ENCODE measurements at regions not wholly inside any gene's neighbourhood (a gene's known extent, or its start where the extent isn't known, plus 50 kb on each side); places are given as distances from the start of the nearest gene placed in this dataset.

DNA sequence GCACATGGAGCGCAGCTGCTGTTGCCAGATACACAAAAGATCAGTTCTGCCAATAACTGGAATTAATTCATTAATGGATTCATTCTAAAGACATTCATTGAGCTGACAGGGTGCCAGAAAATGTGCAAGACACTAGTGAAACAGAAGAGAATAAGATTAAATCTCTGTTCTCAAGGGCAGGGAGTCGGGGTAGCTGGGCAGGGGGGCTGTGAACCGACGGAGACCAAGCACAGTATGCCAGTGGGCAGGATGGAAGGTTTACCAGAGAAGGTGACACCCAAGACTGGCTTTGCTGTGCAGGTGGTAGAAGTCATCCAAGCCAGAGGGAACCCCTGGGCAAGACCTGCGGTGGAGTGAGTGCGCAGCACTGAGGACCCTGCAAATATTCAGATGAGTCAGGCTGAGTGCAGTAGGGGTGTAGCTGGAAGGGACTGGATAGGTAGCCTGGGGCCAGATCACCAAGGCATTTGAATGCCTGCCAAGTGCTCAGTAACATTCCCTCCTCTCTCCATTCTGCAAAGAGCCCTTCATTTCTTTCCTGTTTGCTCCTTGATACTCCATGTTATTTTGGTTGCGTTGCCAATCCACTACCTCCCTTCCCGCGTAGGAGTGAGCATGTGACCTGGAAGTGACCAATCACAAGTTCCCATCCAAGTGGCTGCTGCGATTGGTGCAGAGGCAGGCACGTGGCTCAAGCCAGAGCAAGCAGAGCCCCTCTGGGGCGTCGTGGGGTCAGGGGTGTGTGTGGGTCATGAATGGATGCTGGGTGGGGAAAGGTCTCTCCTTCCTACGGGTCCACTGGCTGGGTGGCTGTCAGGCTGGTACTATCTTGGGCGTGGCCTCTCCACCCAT, 413.1 kb downstream of the PTPRU start:
- DNase-seq (ENCODE audit: low read depth in 2 of 2) = no peak

DNA sequence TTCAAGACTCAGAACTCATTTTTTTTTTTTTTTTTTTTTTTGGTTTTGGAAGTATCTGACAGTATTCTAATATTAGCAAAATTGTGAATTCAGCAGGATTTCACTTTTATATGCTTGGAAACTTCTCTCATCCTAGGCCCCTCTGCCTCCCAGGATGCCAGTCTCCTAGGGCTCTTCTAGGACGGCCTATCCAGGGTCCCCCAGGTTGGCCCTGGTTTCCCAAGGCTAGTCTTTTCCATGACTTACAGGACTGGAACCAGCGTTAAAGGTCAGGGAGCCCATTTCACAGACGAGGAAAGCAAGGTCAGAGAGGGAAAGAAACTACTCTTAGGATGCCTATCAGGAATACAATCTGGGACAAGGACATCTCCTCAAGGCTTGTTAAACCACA, 412.5 kb downstream of the PTPRU start:
- no peak for DNase-seq (ENCODE audit: low read depth in 2 of 2)

DNA sequence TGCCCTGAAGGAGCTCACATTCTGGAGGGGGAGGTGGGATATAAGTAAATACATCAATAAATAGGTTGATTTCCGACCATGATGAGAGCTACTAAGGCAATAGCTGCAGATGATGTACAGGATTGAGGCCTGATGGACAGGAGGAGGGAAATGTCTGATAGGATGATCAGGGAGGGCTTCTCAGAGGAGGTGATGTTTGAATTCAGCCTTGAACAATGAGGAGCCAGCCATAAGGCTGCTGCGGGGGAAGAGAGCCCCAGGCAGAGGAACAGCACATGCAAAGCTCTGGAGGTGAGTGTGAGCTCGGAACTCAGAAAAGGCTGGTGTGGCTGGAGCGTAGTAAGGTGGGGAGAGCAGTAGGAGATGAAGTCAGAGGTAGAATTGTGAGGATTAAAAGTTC, 411.7 kb downstream of the PTPRU start:
- DNase-seq (ENCODE audit: low read depth in 2 of 2) = no peak

DNA sequence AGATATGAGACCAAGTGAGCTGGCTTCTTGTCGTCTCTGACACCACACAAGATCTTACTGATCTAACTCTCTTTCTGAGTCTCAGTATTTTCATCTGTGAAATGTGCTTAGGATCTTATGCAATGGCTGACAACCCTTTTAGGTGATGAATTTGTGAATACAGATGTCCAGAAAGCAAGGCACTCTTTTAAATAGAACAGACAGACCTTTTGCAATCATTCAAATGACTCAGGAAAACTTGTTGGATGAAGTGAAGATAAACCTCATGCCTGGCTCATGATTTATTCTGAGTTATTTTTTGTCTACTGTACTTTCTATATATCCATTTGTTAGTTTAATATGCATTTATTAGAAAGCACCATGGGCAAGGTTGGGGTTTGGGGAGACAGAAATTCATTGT, 411.3 kb downstream of the PTPRU start:
- no peak for DNase-seq (ENCODE audit: low read depth in 2 of 2)

DNA sequence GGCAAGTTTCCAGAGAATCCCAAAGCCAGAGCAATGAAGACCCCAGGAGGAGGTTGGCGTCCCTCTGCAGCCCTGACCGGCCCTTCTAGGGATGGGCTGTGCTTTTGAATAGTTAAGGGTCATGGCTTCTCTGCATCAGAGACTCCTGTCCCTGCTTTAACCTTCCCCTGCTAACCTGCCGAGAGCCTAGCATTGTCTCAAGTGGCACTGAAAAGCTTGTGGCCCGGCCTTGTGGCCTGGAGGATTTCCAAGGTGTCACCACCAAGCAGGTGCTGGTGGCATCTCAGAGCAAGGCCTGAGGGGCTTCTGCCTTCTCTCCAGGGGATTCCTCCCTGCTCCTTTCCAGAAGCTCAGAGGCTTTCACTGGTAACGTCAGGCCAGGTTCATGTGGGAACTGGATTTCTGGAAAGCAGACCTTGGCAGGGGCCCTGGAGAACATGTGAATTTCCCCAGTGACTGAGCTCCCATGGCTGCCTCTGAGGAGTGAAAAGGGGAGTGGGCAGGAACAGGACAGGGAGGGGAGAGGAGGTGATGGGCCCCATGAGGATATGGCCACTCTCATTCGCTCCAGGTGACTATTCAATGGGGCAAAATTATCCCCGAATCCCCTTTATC, 409.9 kb downstream of the PTPRU start:
- no peak for DNase-seq (ENCODE audit: low read depth in 2 of 2)

DNA sequence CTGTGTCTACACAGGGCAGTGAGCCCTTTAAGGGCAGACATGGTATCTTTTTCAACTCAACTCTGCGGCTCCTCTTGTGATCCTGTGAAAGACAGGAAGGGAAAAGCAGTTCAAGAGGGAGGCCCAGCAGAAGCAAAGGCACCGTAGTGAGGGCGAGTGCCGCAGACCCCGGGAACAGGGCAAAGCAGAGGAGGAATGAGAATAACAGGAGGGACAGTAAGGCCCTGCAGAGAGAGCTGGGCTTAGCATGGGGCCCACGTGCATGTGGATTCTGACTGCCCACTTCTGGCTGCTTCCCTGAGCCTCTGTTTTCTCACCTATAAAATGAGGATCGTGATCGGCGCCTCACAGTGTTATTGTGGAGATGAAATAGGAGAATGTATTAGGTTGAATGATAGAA, 409.3 kb downstream of the PTPRU start:
- no peak for DNase-seq (ENCODE audit: low read depth in 2 of 2)

DNA sequence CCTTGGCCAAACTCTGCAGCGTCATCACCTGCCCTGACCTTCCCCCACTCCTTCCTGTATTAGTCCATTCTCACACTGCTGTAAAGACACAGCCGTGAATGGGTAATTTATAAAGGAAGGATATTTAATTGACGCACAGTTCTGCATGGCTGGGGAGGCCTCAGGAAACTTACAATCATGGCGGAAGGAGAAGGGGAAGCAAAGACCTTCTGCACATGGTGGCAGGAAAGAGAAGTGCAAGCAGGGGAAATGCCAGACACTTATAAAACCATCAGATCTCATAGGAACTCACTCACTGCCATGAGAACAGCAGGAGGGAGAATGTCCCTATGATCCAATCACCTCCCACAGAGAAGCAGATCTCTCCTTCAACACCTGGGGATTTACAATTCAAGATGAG, 408.5 kb downstream of the PTPRU start:
- DNase-seq (ENCODE audit: low read depth in 2 of 2) = no peak

DNA sequence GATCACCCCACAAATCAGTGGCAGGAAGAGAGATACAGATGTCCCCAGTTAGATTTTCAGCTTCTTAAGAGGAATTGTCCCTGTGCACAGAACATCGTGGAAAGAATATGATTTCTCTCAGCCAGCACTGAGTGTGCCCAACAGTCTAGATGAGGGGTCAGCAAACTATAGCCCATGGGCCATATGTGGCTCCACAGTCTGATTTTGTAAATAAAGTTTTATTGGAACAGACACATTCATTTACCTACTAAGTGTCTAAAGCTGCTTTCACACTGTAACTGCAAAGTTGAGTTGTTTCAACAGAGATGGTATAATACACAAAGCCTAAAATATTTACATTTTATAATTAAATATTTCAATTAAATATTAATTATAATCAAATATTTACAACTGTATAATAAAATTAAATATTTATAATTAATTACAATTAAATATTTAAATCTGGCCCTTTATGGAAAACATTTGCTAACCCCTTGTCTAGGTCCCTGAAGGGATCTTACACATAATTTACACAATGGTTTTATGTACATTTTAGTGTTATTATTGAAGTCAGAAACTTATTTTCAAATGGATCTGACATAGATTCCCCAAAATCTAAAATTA, 407.6 kb downstream of the PTPRU start:
- DNase-seq (ENCODE audit: low read depth in 2 of 2) = no peak

DNA sequence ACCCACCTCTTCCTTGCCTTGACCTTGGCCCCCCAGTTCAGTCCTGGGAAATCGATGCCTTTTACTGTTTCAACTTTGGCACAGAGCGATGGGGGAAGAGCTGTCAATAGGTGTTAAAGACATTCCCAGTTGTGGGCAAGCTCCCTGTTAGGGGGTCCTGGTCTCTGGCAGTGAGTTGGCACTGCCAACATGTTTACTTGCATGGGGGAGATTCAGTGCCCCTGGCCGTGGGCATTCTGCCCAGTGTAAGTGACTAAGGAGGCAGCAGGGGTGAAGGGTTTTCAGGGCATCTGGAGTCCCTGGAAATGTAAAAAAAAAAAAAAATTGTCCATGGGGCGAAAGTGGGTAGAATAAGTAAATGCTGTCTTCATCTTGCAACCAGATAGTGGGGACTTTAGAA, 407.0 kb downstream of the PTPRU start:
- no peak for DNase-seq (ENCODE audit: low read depth in 2 of 2)

DNA sequence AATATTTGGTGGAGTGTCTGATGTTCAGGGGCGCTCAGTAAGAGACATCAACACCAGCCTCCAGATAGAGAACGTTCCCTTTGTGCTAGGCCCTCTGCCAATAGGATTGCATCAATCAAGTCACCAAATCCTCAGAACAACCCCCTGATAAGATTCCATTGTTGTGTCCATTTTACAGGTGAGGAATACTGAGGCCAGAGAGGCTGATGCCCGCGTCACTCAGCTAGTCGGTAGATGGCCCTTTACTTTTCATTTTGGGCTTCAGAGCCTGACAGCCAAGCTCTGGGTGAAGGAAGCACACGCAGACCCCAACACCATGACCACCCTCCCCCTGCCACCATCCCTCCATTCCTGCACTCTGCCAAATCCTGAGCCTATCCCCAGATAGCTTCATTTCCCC, 406.2 kb downstream of the PTPRU start:
- no peak for DNase-seq (ENCODE audit: low read depth in 2 of 2)

DNA sequence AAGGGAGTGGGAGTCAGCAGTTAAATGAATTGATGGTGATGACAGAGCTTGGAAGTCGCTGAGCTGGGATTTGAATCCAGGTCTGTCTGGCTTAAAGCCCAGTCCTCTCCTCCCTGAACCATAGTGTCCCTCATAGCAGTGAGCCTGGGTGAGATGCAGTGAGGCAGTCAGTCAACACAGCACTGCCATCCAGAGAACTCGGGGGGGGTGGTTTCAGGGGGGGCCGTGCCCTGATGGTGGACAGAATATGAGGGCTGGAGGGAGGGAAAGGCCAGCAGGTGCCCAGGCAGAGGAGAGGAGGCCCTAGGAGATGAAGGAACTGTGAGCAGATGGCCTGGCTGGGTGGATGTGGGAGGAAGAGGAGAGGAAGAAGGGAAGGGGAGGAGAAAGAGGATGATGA, 405.6 kb downstream of the PTPRU start:
- no peak for DNase-seq (ENCODE audit: low read depth in 2 of 2)

DNA sequence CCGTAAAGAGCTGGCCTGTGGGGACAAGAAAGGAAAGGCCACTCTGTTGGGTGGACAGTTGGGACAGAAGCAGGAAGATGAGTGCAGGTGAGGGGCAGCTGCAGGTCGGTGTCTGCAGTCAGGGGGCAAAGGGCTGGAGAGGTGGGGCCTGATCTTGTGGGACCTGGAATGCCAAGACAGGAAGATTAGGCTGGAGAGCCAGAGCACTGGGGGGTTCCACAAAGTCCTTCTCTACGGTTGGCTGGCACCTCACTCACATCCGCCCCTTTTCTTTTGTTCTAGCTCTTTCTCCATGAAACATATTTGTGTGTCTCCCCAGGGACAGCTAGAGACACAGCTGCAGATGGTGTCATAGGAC, 404.1 kb downstream of the PTPRU start:
- no peak for DNase-seq (ENCODE audit: low read depth in 2 of 2)

DNA sequence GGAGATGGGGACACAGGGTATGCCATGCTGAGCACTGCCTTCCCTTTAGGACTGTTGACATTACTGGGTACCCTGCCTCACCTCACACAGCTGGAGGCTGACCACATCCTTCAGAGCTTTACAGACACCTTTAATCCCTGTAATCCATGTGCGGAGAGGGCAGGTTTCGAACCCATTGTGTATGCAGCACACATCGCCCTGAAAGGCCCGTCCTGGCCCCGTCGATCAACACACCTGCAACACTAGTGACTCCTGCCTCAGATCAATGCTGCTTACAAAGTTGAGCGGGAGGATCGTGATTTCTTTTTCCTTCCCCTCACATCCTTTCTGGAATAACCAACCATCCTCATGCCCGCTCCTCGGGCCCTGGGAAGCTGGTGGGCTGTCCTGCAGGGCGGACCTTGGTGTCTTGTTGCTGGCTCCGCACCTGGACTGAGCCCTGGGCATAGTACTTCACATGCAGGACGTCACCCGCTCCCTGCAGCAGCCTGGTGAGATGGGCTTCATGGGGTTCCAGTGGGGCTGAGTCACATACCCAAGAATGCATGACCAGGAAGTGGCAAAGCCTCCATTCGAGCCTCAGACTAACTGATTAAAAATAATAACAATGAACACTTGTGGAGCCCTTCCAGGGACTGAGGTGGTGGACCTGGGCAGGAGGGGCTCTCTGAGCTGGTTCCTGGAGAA, 403.6 kb downstream of the PTPRU start:
- no peak for DNase-seq (ENCODE audit: low read depth in 2 of 2)

DNA sequence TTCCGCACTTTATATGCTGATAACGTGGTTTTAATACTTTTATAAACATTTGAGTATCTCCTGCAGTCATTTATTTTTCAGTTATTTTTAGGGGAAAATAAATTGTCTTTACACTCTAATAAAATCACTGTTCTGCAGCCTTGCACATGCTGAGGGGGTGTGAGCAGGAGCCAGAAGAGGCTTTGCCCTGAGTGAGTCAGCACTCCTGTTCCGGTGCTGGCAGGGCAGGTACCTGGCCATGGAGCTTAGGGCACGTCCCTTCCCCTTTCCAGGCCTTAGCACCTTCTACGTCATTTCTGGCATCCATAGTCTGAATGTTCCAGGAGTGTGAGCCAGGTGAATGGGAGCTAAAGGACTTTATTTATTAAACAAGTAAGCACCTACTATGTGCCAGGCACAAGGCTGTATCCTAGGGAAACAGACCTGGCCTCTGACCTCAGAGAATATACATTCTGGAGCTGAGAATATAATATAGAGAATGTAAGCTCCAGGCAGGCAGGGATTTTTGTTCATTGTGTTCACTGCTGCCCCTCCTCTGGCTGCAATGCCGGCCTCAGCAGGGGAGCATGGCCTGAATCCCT, 402.9 kb downstream of the PTPRU start:
- no peak for DNase-seq (ENCODE audit: low read depth in 2 of 2)

DNA sequence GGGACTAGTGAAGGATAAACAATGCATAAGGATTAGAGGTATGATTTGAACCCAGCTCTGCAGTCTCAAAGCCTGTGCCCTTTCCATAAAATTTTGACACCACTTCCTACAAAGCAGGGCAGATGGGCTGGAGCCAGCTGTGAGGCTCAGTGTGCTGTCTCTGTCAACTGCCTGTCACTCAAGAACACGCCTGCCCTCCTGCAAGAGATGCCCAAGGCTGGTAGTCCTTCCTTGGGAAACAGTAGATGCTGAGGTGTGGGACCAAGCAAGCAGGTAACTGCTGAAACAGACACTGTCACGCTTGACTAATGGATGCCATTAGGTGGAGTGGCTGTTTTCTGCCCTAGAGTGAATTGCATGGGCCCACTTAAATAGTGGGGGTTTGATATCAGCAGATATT, 402.0 kb downstream of the PTPRU start:
- no peak for DNase-seq (ENCODE audit: low read depth in 2 of 2)

DNA sequence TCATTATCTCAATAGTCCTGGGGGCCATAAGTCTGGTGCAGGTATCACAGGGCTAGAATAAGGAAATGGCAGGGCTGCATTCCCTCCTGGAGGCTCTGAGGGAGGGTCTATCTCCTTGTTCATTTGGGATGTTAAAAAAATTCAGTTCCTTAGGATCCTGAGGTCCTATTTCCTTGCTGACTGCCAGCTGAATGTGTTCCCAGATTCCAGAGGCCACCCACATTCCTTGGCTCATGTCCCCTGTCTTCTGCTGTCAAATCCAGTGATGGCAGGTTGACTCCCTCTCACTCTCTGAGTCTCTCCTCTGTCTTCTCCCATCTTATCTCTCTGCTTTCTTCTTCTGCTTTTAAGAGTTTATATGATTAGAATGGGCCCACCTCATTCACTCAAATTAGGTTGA, 400.6 kb downstream of the PTPRU start:
- DNase-seq (ENCODE audit: low read depth in 2 of 2) = no peak

DNA sequence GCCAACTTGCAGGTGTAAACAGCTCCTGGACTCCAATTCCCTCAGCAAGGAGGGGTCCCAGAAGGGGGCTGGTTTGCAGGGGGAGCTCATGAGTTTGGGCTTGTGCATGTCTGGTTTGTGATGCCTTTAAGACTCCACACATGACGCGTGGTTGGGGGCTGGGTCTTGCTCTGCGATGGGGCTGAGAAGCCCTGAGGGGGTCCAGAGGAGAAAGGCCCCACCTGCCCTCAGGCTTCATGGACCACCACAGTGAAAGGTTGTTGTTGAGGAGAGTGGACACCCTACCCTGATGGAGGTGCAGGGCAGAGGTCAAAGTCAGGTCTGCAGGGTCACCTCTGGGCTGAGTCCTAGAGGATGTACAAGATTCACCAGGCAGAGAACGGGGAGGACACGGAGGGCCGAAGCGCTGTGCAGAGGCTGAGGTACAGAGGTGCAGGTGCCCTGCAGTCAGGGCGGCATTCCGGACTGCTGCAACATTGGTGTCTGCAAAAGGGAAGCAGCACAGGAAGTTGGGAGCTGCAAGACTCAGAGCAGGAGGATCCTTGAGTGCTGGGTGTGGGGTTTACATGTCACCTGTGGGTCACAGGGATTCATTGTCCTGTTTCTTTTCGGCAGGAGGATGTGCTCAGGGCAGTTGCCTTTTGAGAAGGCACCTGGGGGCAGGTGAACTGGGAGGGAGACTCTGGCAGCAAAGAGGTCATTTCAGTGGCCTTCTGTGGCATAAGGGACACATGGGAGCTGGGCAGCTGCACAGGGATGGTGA, 399.4 kb downstream of the PTPRU start:
- no peak for DNase-seq (ENCODE audit: low read depth in 2 of 2)

DNA sequence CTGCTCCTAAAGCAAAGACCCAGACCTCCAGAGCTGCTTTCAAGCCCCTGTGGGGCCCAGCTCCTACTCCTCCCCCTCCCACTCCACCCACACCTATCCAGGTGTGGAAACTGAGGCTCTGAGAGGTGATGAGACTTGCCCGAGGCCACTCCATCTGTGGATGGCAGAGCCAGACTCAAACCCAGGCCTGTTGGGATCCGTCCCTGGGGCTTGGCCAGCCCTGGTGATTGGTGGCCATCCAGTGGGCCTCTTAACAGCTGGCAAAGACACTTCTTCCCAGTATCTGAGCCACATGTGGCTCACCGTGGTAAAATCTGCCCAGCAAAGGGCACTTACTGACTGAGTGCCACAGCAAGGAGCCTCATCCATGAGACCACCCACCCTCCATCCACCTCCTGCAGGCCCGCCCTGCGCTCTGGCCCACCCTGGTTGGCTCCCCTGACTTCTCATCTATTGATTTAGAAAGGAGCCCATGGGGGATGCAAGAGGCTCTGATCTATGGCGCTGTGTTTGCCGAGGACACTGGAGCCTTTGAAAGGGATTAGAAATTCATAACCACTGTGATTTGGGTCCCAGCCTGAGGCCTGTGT, 398.5 kb downstream of the PTPRU start:
- DNase-seq (ENCODE audit: low read depth in 2 of 2) = no peak

DNA sequence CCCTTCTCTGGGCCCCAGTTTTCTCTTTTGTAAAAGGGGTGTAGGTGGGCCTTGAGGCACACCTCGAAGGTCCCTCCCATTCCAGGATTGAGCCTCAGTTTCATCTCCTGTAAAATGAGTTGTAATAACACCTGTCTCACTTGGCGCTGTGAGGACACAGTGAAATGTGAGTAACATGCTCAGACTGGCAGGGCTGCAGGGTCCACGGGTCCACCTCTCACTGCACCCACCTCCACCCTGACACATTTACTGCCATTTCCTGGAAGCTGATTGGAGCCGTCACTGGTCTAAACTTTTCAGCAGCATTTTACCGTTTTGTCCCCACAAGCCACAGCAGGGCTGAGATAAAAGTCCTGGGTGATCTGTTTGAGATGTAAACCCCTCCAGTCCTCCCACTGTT, 398.0 kb downstream of the PTPRU start:
- no peak for DNase-seq (ENCODE audit: low read depth in 2 of 2)

DNA sequence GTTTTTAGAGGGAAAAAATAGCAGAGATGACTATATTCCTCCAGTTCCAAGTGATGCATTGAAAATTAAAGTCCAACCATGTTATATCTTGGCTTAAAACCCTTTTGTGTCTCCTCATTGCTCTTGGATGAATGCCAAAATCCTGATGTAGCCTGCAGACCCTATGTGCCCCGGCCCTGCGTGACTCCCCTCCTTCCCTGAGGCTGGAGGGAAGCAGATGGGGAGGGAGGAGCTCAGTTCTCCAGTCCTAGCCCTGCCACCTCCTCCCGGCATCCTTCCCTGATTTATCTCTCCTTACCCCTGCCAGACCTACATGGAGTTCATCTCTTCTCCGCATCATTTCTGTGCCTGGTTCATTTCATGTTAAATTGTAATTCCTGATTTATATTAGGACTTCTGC, 397.4 kb downstream of the PTPRU start:
- no peak for DNase-seq (ENCODE audit: low read depth in 2 of 2)
